CD4-positive, alpha-beta T cell treated with Interleukin-12 subunit alpha and Interleukin-12 subunit beta, for 1 hour (primary cell): ENCODE measurements at regions not wholly inside any gene's neighbourhood (a gene's known extent, or its start where the extent isn't known, plus 50 kb on each side); places are given as distances from the start of the nearest gene placed in this dataset.

Experiments
- DNase-seq: peaks from one replicate; pipeline ENCODE4 v3.0.0-alpha.2; 2020

DNA sequence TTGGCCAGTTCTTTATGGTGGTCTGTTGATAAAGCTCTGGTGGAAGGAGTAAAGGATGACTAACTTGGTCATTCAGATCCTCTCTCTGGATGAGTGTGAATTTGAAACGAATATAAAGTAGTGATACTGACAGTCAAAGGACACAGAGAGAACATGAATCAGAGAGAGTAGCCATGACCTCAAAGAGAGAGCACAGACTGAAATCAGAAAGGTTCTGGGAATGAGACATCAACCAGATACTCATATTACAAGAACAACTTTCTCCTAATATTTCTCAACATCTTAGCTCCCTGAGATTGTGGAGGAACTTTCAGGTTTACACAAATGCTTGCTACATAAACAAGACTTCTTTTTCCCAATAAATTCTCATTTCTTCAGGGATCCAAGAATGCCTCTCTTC, 849.1 kb upstream of the CHAC2 start:
- DNase-seq, result no peak

- no peak for DNase-seq
Observed at GRCh38 chr2:52916981-52917380, 850.6 kb upstream of the CHAC2 start.

- DNase-seq, result no peak
Observed at GRCh38 chr2:52904355-52904891, 863.2 kb upstream of the CHAC2 start.

DNA sequence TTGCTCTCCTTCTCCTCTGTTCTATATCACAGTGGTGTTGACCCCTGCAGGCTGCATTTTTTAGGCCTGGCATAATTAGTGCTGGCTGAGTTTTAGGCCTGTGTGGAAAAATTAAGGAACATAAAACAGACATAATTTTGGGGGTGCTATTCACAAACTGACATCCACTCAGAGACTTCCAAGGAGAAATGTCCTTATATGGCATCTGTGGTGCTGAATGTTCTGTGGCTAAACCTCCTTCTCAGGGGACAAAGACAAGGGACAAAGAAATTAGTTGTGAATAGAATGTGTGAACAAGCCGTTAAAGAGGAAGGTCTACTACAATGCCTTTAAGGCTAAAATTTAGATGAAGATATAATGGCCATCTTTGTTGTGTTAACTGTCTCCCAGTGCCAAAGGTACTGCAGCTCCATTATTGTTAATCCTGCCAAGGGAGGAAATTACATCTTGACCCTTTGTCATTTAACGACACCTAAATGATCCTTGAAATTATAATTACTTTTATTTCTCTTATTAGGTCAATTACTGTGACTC, 870.0 kb upstream of the CHAC2 start:
- no peak for DNase-seq

- no peak for DNase-seq
Observed at GRCh38 chr2:52895726-52896340, 871.8 kb upstream of the CHAC2 start.

- no peak for DNase-seq
Observed at GRCh38 chr2:52886556-52886955, 881.0 kb upstream of the CHAC2 start.

DNA sequence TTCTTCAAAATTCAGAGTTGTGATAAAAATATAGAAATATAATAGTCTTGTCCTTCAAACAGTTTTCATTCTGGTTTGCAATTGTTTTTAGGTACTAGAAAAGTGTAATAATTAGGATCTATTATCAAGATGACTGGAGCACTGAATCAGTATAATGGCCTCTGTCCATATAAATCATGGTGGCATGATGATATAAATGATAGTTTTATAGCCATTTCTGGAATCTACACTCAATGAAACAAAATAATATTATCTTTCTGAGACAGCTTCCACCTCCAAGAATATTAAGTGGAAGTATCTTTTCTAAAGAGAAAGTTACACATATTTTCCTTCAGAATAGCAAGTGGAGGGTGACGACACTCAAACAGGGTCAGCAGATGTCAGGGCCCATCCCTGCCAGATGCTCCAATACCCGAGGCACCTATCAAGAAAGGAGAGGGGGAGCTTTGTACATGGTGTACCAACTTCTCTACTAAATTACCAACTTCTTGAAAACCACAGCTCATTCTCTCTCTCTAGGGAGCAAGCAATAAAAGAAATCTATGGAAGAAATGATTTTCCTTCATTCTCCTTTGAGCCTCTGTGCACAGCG, 882.7 kb upstream of the CHAC2 start:
- no peak for DNase-seq

DNA sequence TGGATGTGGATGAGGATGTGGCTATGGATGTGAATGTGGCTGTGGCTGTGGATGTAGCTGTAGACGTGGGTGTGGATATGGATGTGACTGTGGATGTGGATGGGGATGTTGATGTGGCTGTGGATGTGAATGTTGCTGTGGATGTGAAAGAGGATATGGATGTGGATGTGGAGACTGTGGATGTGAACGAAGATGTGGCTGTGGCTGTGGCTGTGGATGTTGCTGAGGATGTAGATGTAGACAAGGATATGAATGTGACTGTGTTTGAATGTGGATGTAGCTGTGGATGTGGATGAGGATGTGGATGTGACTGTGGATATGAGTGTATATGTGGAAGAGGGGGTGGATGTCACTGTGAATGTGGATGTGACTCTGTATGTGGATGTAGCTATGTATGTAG, 884.6 kb upstream of the CHAC2 start:
- DNase-seq, result no peak

GRCh38 chr2:52881606-52882005, 886.0 kb upstream of the CHAC2 start:
- no peak for DNase-seq

DNA sequence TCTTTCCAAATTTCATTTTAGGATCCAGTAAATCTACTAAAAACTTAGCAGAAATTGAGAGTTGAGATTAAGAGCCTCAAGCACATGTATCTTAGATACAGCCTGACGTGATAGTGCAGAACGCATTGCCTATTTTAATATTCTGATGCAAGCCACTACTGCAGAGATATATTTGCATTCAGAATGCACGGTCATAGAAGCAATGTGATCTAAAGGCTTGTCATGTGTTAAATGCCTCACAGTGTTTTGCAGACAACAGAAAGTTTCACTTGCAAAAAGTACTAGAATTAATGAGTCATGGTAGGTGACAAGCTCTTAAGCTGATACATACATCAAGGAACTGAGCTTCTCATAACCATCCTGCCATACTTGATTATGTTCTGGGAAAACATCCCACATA, 886.7 kb upstream of the CHAC2 start:
- DNase-seq, result no peak

DNA sequence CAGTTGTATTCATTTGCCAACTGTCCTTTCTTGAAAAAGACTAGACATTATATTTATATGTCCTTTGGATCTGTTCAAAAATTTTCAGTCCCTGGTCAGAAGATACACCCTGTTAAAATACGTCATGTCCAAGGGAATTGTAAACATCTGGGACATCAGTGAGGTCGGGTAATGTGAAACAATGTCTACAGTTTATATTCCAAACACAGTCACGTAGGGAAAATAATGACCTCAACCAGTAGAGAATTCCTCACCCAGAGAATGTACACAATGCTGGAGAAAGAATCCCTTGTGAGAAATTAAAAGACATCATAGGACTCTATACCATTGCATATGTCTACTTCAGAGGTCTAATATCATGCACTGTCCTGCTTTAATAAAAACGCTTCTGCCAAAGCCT, 888.0 kb upstream of the CHAC2 start:
- DNase-seq, result no peak

DNA sequence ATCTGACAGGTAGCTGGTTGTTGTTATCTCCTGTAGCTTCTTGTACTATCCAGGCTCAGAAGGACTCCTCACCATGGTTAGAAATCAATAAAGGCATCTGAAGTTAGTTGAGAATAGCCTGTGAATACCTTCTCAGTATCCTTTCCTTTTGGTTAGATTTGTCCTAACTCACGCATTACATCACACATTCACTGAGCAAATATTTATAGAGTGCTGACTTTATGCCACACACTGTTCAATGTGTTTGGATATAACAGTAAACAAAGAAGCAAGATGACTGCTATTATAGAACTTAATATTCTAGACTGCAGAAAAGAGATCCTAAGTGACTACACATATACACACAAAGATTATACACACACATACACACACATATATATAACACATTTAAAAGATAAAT, 889.9 kb upstream of the CHAC2 start:
- no peak for DNase-seq

DNA sequence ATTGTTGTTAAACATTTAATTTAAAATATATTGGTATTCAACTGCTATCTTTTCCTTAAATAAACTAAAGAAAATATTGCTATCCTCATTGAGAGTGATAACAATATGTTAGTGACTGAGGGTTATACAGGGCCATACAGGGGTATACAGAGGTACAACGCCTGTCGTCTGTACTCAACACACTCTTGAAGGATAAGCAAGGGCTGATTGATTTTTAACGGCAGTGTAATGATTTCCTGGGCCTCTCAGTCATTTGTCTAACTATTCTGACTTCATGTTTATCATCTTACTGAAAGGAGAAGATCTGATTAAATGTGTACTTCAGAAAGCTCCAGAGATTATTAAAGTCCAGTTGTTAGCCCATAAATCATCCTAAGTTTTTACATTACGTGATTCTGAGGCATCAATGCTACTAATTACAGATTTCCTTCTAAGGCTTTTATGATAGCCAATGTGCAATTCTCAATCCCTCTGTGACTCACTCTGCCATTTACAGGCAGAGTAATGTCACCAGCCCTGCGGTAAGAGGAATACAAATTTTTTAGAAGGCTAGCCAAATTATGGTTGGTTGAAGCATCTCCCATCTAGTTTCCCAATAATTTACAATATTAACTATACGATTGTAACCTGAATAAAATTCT, 893.0 kb upstream of the CHAC2 start:
- DNase-seq, result no peak

DNA sequence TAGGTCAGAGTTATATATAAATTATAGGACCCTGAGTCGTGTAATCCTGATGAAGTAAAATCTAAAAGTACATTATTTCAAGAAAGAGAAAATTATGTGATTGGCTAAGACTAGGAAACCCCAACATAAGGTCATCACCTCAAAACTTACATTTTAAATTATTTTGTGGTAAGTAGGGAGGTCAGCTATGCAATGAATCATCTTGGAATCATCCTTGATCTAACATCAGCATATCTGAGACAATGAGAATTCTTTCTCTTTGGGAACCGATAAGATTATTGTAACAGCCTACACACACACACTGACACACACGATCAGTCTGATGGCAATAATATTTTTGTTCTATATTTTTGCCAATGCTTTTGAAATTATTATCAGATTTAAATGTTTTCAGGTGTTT, 904.8 kb upstream of the CHAC2 start:
- DNase-seq, result no peak

- no peak for DNase-seq
Observed at GRCh38 chr2:52861596-52861995, 906.0 kb upstream of the CHAC2 start.

GRCh38 chr2:52859065-52859464, 908.5 kb upstream of the CHAC2 start:
- DNase-seq, result no peak

DNA sequence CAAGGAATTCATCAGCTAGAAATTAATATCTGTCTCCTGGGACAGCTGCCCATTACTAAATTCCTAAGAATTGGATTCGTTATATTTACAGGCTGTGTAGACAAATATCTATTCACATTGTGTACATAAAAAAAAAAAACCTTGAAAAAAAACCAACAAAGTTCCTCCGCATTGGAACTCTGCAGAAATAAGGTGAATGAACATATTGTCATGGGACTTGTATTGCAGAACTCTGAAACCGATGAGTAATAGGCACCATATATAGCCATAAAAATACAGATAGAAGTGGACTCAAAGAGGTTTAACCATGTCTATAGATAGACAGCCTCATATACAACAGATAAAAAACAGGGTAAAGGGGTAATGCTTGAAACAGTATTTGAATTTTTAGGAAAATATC, 909.9 kb upstream of the CHAC2 start:
- no peak for DNase-seq

DNA sequence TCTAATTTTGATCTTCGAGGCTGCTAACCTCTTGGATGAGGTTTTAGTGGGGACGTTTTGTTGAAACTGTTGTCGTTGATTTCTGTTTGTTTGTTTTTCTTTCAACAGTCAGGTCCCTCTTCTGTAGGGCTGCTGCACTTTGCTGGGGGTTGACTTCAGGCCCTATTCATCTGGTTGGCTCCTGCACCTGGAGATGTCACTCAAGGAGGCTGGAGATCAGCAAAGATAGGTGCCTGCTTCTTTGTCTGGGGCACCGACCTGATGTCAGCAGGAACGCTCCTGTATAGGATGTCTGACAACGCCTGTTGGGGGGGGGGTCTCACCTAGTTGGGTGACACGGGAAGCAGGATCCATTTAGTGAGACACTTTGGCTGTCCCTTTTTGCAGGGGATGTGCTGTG, 915.6 kb upstream of the CHAC2 start:
- no peak for DNase-seq

GRCh38 chr2:52844701-52845423, 922.7 kb upstream of the CHAC2 start:
- DNase-seq, result no peak

DNA sequence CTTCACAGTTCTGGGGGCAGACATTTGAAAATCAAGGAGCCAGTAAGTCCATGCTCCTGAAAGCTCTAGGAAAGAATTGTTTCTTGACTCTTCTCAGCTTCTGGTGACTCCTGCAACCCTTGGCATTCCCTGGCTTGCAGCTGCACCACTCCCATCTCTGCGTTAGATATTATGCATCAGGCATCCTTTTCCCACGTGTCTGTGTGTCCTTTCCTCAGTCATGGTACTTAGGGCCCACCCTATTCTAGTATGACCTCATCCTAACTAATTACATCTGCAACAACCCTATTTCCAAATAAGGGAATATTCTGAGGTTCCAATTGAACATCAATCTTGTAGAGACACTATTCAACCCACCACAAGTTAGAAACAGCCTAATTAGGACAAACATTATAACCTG, 931.7 kb upstream of the CHAC2 start:
- DNase-seq, result no peak

DNA sequence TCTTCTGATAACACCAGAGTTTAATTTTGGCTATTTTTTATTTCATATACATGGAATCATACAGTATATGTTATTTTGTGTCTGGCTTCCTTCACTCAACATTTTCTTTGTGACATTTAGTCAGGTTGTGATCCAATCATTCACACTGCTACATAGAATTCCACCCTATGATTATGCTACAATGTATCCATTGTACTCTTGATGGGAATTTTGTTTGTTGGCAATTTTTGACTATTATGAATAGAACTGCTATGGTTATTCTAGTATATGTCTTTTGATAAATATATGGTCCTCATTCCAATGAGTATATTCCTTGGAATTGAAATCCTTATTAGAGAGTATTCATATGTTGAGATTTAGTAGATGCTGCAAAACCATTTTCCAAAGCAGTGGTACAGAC, 936.4 kb upstream of the CHAC2 start:
- DNase-seq, result no peak

DNA sequence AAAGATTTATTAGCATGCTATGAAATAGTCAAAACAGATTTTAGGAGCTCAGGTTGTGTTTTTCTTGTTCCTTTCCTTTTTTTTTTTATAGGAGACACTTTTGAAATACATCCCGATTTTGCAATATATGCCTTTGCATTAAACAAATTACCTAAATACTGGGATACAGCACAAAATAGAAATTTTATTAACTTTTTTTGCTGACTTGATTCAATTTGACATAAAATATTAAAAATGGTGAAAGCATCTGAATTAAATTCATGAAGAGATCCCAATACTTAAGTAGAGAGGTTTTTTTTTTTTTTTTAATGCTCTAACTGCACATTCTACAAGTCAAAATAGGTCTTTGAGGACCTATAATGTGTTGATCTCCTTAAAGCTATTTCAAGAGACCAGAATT, 939.5 kb upstream of the CHAC2 start:
- DNase-seq, result no peak

DNA sequence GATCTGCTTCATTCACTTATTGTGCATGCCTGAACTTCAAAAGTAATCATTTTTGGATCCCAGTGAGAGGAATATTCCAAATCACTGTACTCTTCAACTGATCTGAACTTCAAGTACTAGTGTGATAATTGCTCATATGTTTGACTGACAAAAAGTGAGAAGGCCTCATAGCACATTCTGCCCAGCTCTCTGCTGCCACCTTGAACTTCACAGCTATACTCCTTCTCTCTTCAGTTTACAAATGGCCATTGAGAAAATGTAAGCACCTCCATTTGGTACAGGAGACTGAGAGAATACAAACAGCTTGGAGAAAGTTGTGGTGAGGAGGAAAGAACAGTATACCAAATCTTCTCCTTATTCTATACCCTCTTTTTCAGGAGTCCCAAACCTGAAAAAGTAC, 946.0 kb upstream of the CHAC2 start:
- no peak for DNase-seq

DNA sequence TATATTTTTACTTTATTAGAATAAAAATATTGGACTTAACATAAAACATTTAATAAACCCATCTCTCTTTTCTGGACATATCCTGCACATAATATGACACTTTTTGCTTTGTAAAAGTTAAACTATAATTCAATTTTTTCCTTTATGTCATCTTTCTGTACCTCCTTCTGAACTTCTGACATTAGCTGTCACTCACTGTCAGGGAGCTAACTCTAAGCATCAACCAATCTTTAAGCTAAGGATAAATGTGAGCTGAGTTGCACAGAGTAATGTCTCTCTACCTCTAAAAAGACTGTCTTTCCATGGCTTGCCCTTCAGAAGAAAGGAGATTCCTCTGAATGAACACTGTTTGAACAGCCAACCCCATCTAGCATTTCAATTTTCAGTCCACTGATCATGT, 948.6 kb upstream of the CHAC2 start:
- DNase-seq, result no peak
